Chondrocyte (in vitro differentiated cells): ENCODE measurements at regions not wholly inside any gene's neighbourhood (a gene's known extent, or its start where the extent isn't known, plus 50 kb on each side); places are given as distances from the start of the nearest gene placed in this dataset.

Experiments
- DNase-seq: peaks from one replicate; pipeline ENCODE4 v3.0.0; 2021; ENCODE audit warnings: mixed read lengths, low spot score
- H3K27ac Mint-ChIP-seq: one replicate; pipeline ENCODE4 v1.8.0; 2021; ENCODE audit warnings: mild to moderate bottlenecking, moderate library complexity, mixed read lengths; ENCODE audit not compliant: unreplicated experiment
- H3K27me3 Mint-ChIP-seq: 2 replicates; pipeline ENCODE4 v1.8.0; 2021; ENCODE audit warnings: low read depth, mixed read lengths
- H3K36me3 Mint-ChIP-seq: 2 replicates; pipeline ENCODE4 v1.8.0; 2021; ENCODE audit warnings: low read depth, mixed read lengths
- H3K4me1 Mint-ChIP-seq: 2 replicates; pipeline ENCODE4 v1.8.0; 2021; ENCODE audit warnings: low read depth, mild to moderate bottlenecking, mixed read lengths
- H3K4me3 Mint-ChIP-seq: one replicate; pipeline ENCODE4 v1.8.0; 2021; ENCODE audit warnings: mild to moderate bottlenecking, moderate library complexity, mixed read lengths; ENCODE audit not compliant: unreplicated experiment
- H3K9me3 Mint-ChIP-seq: 2 replicates; pipeline ENCODE4 v1.8.0; 2021; ENCODE audit warnings: low read depth, mixed read lengths
- CTCF ChIP-seq: fragments of 200-600 bp; sonication (generic); IDR thresholded peaks from 2 replicates; pipeline ENCODE4 v1.5.0; 2021; ENCODE audit warnings: antibody characterized with exemption, mild to moderate bottlenecking, moderate library complexity

GRCh38 chr2:128399256-128399655, 80.6 kb upstream of the HS6ST1 start:
- H3K9me3 Mint-ChIP-seq = no peaks in the 10 kb centered on the region
- H3K36me3 Mint-ChIP-seq = no peaks in the 10 kb centered on the region
- DNase-seq = no peak
- H3K4me3 Mint-ChIP-seq = no peak overlapping the region
- TF ChIP-seq CTCF = no peak
- H3K4me1 Mint-ChIP-seq = peaks cover 32% of the 10 kb centered on the region
- no peak overlapping the region for H3K27ac Mint-ChIP-seq
- no peaks in the 10 kb centered on the region for H3K27me3 Mint-ChIP-seq

GRCh38 chr2:128399690-128400291, 81.1 kb upstream of the HS6ST1 start:
- DNase-seq = no peak
- TF ChIP-seq CTCF = no peak
- Mint-ChIP-seq H3K36me3 (no peaks in the 10 kb centered on the region), H3K4me3 (no peak overlapping the region), H3K27me3 (no peaks in the 10 kb centered on the region), H3K27ac (no peak overlapping the region), H3K4me1 (peaks cover 32% of the 10 kb centered on the region), H3K9me3 (no peaks in the 10 kb centered on the region)

GRCh38 chr2:128401680-128402079, 83.0 kb upstream of the HS6ST1 start:
- Mint-ChIP-seq H3K4me3 (no peak overlapping the region), H3K27me3 (no peaks in the 10 kb centered on the region), H3K36me3 (no peaks in the 10 kb centered on the region), H3K27ac (no peak overlapping the region), H3K9me3 (no peaks in the 10 kb centered on the region), H3K4me1 (peaks cover 18% of the 10 kb centered on the region)
- no peak for TF ChIP-seq CTCF
- DNase-seq = peak; percentile 34

GRCh38 chr2:128402911-128403670, 84.4 kb upstream of the HS6ST1 start:
- H3K27me3 Mint-ChIP-seq = no peaks in the 10 kb centered on the region

More at GRCh38 chr2:128402911-128403670, 84.4 kb upstream of the HS6ST1 start:
- peak; percentile 46 for DNase-seq
- TF ChIP-seq CTCF = no peak
- Mint-ChIP-seq H3K36me3 (no peaks in the 10 kb centered on the region), H3K9me3 (no peaks in the 10 kb centered on the region), H3K4me1 (peaks cover 7% of the 10 kb centered on the region), H3K4me3 (no peak overlapping the region), H3K27ac (no peak overlapping the region)
